GM18868 (cell line): ENCODE measurements at regions not wholly inside any gene's neighbourhood (a gene's known extent, or its start where the extent isn't known, plus 50 kb on each side); places are given as distances from the start of the nearest gene placed in this dataset.

Experiments
- ATAC-seq: cut with Tn5 transposase; IDR thresholded peaks from one replicate; pipeline ENCODE4 v1.9.1; 2021; ENCODE audit warnings: mild to moderate bottlenecking, moderate library complexity; ENCODE audit not compliant: unreplicated experiment

- peak; percentile 83 for ATAC-seq
These were observed 143.8 kb upstream of the TMEM106B start for GRCh38 chr7:12067156-12067831.

DNA sequence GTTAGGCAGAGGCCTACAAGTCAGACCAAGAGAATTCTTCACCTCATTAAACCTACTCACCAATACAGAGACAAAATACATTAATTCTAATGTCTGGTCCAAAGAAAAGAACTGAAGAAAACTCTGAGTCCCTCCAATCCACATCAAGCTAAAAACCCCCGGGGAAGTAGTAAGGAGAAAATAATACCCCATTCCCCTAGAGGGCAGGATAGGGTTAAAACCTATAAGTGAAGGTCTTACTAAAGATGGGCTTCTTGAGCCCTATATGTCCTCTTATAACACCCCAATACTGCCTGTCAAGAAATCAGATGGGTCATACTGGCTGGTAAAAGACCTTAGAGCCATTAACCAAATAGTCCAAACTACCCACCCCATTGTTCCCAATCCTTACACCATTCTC lies 141.3 kb upstream of the TMEM106B start:
- no peak for ATAC-seq

DNA sequence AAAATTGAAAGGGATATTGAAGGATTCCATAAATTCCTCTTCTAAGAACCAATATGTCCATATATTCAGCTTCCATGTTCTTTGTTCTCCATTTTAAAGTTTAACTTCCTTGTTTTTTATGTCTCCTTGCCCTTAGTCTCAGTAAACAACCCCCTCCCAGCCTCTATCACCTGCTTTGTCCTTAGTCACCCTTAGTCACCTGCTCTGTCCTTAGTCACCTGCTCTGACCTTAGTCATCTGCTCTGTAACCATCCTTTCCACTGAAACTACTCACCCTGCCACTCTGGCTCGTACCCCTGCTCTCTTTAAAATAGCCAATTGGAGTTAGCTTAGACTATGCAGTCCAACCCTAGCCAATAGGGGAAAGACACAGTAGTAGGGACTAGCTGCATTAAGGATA lies 136.2 kb upstream of the TMEM106B start:
- no peak for ATAC-seq

DNA sequence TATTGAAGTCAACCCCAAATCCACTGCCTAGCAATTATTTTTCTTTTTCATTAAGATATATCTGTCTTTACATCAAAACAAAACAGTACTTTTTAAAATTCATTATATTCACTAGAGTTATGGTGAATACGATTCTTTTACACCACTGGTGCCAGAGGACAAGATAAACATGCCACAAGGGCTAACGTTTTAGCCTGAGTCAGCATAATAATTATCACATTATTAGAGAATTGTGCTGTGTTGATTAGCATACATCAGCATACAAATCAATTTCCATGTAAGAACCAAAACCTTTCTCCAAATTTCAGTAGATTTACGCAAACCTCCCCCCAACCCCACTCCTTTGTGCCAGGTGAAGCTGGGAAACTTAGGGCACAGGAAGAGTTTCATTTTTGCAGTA lies 131.1 kb upstream of the TMEM106B start:
- no peak for ATAC-seq

GRCh38 chr7:12085516-12085915 lies 125.6 kb upstream of the TMEM106B start:
- ATAC-seq = no peak

DNA sequence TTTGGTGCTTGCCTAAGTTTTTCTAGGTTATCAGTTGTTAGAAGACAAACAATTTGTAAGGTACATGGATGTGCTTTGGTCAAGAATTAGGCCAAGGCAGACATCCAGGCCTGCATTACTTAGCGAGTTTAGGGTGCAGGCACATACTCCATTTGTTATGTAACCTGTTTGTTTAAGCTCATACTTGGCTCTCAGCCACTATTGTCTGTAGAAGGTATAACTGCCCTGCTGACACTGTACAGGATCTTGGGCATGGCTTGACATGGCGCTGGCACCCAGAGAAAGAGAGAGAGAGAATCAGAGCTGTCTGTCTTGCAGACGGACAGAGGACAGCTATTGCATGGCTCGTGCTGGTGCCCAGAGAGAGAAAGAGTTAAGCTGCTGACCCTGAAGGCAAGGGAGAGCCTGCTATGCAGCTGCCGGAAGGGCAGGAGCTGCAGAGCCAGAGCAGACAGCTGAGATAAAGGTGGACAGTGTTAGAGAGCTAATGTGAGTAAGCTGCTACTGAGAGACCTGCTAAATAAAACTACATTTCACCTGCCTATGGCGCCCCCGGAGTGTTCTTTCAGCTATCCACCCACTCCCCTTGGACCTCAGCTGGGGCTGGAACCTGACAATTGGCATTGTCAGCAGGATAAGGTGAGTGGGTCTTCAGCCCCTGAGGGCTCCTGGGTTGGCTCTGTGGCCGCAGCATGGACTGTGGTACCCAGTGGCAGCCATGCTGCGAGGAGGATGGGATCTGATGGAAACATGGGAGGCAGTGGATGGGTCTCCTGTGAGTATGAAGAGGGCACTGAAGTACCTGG lies 120.9 kb upstream of the TMEM106B start:
- no peak for ATAC-seq

GRCh38 chr7:12090757-12091221 lies 120.3 kb upstream of the TMEM106B start:
- ATAC-seq = no peak

DNA sequence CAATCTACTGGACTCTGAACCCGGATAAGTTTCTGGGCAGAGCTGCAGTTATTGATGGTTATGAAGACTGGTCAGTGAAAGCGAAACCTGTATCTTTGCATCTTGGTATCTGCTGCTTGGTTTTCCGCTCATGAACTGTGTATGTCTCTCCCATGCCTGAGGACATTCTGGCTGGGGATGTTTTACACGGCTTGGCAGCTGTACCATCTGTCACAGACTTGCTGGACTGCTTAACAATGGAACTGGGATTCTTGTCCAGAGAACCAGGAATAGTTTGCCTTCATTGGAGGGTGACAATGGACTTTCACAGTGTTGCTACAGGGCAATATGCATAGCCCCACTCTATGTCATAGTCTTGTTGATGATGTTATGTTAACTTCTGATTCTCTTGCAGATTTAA lies 119.9 kb upstream of the TMEM106B start:
- no peak for ATAC-seq

DNA sequence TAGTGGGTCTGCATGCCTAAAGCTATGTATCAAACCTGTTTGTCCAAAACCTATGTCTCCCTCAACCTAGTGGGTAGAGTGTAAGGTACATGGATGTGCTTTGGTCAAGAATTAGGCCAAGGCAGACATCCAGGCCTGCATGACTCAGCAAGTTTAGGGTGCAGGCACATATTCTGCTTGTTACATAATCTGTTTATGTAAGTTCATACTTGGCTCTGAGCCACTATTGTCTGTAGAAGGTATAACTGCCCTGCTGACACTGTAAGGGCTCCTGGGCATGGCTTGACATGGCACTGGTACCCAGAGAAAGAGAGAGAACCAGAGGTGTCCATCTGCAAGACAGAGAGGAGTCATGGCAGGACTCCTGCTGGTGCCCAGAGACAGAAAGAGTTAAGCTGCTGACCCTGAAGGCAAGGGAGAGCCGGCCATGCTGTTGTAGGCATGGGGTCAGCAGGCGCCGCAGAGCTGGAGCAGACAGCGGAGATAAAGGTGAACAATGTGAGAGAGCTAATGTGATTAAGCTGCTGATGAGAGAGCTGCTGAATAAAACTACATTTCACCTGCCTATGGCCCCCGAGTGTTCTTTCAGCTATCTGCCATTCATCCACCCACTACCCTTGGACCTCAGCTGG lies 118.5 kb upstream of the TMEM106B start:
- no peak for ATAC-seq

- ATAC-seq = no peak
These were observed 117.7 kb upstream of the TMEM106B start for GRCh38 chr7:12093365-12093764.

DNA sequence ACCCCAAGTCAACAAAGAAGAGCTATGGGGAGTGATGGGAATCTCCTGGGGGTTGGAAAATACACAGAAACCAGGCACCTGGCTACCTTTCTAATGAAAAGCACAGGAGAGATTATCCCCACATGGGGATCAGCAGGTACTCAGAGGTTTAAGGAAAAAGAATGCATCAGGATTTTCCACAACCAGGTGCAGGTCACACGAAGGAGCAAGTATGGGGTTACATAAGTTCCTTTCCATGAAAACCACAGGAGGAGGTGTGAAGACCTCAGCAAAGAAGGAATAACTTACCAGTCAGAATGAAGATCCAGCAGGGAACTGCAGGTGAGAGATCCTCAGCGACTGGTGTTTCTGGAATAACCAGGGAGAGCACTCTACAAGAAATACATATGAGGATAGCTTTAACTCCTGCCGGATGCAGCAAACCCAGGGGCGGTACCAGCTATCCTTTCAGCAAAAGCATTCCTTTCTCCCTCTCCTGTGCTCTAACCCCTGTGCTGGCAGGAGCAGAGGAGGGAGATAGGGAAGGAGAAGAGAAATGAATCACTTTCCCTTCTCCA lies 116.7 kb upstream of the TMEM106B start:
- no peak for ATAC-seq

DNA sequence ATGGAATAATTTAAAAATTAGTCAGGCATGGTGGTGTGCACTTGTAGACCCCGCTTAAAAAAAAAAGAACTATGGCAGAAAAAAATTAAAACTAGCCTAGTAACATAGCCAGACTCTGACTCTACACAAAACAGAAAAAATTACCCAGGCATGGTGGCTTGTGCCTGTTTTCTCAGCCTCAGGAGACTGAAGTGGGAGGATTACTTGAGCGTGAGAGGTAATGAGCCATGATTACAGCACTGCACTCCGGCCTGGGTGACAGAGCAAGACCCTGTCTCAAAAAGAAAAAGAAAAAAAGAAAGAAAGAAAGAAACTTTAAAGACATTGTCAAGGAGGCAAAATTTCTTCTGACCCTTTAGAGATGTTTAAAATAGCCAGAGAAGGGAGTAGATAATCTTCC lies 109.0 kb upstream of the TMEM106B start:
- no peak for ATAC-seq

DNA sequence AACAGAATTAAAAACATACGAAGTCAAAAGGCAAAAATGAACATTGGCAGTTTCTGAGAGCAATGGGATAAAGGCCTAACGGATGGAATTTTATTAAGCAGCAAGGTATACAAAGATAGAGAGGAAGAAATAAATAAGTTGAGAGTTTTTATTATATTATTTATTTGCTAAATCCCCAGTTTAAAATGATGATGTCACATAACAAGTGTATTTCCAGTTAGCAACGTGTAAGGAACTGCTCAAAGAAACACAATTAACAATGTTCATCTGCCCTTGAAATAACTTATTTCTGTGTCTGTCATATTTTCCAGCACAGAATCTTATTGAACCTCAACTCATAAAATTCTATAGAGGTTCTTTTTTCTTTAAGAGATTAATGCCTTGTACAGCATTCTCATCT lies 108.6 kb upstream of the TMEM106B start:
- no peak for ATAC-seq

GRCh38 chr7:12103948-12104347 lies 107.1 kb upstream of the TMEM106B start:
- no peak for ATAC-seq

DNA sequence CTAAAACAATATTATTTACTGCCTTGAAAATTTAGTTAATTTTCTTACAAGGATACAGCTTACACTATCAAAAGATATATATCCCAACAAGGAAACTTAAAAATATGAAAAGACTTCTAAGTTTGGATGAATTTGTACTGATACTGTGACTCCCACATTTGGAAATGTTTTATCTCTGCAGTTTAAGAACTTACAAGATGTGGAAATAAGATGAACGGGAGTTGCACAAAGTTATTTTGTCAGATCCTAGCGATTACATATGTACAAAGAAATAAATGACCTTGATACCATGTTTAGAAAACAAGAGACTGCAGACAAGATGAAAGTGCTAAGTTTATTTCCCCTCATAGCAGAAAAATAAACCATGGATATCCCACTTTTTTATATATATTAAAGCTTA lies 103.7 kb upstream of the TMEM106B start:
- no peak for ATAC-seq

DNA sequence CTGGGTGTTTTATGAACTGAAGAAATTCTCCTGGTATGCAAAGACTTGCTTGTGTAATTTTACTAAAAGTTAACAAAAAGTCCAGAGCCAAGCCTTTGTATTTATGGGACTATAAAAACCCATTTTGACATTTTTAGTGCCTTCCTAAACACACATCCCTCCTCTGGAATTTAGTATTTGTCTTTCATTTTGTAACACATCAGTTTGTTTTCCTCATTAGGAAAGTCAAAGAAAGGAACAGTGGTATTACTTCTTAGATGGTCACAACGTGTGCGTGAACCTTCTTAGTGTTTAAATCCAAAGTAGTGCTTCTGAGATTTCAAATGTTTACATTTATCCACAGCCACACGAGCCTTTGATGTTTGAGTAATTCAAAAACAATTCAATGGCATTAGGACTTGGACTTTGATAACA lies 103.2 kb upstream of the TMEM106B start:
- ATAC-seq = no peak

DNA sequence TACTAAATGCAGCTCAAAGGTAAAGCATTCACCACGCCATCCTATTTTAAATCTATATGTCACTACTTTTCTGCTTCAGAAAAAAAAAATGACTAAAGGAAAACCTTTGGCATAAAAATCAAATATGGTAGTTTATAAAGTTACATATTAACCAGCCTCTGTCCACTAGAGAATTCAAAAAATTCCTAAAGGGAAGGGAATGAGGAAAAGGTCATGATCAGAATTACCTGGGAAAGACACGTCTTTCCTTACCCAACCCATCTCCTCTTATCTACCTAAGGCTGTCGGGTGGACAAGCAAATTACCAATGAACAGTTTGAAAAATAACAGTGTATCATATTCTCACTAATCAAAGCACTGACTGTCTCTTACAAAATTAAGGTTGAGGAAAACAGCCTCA lies 100.7 kb upstream of the TMEM106B start:
- no peak for ATAC-seq

- ATAC-seq = no peak
These were observed 99.4 kb upstream of the TMEM106B start for GRCh38 chr7:12111422-12112405.

GRCh38 chr7:12117170-12117569 lies 93.9 kb upstream of the TMEM106B start:
- ATAC-seq = no peak

- ATAC-seq = no peak
These were observed 91.3 kb upstream of the TMEM106B start for GRCh38 chr7:12119620-12120303.
